HG03342 (cell line): ENCODE measurements at regions not wholly inside any gene's neighbourhood (a gene's known extent, or its start where the extent isn't known, plus 50 kb on each side); places are given as distances from the start of the nearest gene placed in this dataset.

Experiments used
- ATAC-seq: cut with Tn5 transposase; IDR thresholded peaks from one replicate; pipeline ENCODE4 v1.9.1; 2021; ENCODE audit warnings: mild to moderate bottlenecking, moderate library complexity; ENCODE audit not compliant: unreplicated experiment

GRCh38 chr7:69464035-69464434, 134.2 kb upstream of the AUTS2 start:
- ATAC-seq, result no peak

GRCh38 chr7:69465262-69465661, 133.0 kb upstream of the AUTS2 start:
- ATAC-seq, result no peak

GRCh38 chr7:69467826-69468225, 130.4 kb upstream of the AUTS2 start:
- no peak for ATAC-seq

DNA sequence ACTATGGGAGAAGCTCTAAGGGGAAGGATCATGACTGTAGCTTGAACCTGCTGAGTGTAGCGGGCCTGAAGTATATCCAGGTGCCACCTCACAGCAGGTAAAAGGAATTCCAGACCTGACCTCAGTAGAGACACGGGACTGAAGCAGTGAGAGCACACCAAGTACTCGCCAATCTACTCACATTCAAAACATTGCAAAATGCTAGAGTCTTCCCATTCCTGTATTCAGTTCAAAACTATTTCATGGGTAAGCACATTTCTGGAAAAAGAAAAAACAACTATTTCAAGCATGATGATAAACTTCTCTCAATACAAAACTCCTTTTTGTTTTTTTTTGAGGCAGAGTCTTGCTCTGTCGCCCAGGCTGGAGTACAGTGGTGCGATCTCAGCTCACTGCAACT, 121.9 kb upstream of the AUTS2 start:
- no peak for ATAC-seq

DNA sequence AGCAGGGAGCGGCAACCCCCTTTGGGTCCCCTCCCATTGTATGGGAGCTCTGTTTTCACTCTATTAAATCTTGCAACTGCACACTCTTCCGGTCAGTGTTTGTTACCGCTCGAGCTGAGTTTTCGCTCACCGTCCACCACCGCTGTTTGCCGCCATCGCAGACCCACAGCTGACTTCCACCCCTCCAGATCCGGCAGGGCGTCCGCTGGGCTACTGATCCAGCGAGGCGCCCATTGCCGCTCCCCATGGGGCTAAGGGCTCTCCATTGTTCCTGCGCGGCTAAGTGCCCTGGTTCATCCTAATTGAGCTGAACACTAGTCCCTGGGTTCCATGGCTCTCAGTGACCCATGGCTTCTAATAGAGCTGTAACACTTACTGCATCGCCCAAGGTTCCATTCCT, 115.6 kb upstream of the AUTS2 start:
- ATAC-seq, result no peak

DNA sequence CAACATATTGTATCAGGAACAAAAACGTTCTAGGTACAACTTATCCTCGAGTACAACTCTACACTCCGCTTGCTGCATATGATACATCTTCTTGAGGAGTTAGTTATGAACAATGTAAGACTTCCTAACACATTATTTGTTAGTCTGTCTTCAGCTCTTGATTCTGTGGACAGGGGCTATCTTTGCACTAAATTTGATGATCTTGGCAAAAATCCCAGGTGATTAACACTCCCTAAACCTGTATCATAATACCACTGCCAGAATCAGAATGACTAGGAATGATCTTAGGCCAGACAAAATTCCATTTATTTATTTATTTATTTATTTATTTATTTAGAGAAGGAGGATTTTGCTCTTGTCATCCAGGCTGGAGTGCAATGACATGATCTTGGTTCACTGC, 108.7 kb upstream of the AUTS2 start:
- ATAC-seq, result no peak

GRCh38 chr7:69498671-69499070, 99.6 kb upstream of the AUTS2 start:
- no peak for ATAC-seq

DNA sequence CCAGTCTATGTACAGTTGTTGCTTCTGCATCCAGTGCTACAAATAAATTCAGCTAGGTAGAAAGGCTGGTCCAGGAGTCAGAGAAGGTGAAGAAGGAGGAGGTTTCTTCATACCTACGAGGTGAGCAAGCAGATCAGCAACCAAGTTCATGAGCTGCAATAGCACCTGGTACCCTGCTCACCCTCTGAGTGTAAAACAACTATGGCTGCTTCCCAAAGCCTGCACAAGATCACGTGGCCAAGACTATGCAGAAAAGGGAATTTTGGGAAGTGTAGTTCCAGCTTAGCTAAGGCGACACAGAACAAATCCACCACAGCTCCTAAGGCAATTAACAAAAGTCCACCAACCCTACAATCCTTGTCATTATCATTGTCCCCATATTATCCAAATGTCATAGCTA, 95.9 kb upstream of the AUTS2 start:
- ATAC-seq, result no peak

GRCh38 chr7:69504733-69505420, 93.4 kb upstream of the AUTS2 start:
- ATAC-seq, result no peak

- no peak for ATAC-seq
Measured at GRCh38 chr7:69508736-69509135, 89.5 kb upstream of the AUTS2 start.

DNA sequence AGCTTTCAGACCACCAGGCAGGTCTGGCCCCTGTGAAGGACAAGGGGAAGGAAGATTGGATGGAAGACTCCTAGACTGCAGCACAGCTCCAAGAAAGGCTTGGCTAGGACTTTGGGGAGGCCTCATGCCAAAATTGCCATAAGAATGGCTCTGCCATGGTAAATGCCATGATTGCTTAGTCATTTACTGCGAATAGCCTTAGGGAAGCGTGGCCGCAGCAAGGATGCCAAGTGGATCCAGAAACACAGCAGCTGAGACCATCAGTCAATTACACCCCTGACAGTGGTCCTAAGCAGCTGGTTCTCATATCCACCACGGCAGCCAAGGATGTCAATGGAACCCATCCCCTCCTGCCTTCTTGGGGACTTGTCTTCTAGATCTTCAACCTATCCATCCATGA, 88.2 kb upstream of the AUTS2 start:
- no peak for ATAC-seq

DNA sequence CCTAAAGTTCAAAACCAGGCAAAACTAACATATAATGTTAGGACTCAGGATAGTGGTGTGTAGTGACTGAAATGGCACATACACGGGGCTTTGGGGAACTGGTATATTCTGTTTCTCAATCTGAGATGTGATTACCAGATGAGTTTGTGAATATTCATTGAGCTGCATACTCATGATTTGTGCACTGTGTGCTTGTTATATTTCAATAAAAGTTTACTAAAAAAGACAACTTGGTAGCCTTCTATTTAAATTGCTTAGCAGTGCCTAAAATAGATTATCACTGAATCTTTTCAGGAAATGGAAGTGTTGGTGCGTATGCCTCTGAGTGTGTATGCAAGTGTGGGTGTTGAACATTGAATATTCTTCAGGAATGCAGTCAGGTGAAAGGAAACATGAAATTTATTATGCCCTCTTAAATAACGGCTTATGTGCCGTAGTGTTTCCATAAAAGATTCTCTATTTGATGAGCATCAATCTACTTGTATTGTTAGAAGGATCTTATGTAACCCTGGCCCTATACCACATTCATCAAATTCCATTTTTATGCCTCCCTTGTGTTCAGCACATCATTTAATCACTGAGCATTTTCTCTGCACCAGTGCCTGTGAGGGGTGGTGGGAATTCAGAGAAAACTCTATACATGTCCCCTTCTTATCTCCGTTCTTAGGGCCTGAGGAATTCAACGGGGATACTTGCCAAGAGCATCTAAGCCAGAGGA, 82.6 kb upstream of the AUTS2 start:
- no peak for ATAC-seq

- ATAC-seq, result no peak
Measured at GRCh38 chr7:69516238-69516820, 81.9 kb upstream of the AUTS2 start.

DNA sequence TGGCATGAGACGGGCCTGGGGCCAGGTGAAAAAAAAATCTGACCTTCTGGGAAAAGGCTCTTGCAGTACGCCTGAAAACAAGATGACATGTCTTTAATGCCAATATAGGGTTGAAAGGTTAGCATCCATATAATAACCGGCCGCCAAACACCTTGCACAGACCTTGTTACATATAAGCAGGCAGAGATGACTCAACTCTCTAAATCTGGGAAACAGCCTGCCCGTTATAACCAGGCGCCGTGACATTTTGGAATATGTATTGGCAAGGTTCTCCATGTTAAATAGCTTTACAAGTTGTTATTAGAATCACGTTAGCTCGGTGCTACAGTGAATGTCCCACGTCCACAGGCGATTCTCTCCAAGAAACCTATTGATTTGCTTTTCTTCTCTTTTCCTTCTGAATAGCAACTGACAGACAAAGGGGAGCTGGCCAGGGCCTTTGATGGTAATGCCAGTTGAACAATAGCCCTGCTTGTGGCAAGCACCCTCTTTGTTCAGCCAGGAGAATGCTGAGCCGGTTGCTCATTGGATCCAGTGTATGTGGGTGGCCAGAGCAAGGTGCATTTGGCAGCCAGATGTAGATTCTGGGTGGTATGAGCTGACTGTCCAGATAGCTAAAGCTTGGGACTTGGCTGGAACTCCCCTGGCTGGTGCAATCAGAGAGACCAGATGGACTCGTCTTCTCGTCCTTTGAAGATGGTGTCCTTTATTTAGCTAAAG, 80.1 kb upstream of the AUTS2 start:
- no peak for ATAC-seq

DNA sequence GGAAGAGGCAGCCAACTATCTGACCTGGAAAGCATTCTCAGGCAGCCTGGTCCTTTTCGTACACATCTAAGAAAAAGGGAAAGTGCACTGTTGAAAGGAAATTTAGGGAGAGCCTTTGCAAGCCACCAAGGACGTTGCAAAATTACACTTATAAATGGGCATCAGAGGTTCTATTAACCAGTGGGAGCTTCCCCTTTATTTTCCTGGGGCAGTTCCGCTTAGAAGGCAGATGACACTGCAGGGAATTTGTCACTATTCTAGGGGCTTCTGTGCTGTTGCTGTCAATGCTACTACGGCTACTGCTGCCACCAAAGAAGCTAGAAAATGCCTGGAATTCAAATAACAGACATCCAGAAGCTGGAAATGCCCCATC, 79.6 kb upstream of the AUTS2 start:
- no peak for ATAC-seq

GRCh38 chr7:69526570-69526969, 71.7 kb upstream of the AUTS2 start:
- ATAC-seq, result no peak

- ATAC-seq, result no peak
Measured at GRCh38 chr7:69527706-69528105, 70.6 kb upstream of the AUTS2 start.

GRCh38 chr7:69531050-69531449, 67.2 kb upstream of the AUTS2 start:
- no peak for ATAC-seq

DNA sequence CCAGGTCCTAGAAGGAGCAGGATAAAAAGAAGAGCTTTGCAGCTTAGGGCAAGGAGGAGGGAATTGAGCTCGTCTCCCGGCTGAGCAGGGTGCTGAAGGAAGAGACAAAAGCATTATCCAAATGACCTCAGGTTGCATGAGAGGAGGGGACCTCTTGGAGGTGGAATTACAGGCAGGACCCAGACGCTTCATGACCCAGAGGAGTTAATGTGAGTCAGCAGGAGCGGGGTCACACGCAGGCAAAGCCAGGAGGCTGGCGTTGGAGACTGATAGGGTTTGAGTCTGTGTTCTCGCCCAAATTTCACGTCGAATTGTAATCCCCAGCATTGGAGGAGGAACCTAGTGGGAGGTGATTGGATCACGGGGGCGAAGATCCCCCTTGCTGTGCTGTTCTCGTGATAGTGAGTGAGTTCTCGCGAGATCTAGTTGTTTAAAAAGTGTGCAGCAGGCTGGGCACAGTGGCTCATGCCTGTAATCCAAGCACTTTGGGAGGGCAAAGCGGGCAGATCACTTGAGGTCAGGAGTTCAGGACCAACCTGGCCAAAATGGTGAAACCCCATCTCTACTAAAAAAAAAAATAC, 63.7 kb upstream of the AUTS2 start:
- no peak for ATAC-seq

DNA sequence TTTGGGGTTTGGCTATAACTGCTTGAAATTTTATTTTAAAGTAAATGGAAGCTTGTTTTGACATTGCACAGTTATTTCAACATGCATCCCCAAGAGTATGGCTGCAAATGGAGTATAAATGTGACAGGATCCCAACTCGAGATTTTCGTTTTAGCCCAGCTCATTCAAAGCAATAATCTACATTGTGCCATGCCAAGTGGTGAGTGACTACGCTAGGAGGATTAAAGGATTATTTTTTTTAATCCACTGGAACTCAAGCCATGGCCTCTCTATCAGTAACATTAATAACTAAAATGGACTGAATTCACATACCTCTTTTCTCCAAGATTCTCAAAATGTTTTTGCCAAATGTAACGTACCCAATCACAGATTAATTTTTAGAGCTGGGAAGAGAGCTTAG, 60.6 kb upstream of the AUTS2 start:
- no peak for ATAC-seq

DNA sequence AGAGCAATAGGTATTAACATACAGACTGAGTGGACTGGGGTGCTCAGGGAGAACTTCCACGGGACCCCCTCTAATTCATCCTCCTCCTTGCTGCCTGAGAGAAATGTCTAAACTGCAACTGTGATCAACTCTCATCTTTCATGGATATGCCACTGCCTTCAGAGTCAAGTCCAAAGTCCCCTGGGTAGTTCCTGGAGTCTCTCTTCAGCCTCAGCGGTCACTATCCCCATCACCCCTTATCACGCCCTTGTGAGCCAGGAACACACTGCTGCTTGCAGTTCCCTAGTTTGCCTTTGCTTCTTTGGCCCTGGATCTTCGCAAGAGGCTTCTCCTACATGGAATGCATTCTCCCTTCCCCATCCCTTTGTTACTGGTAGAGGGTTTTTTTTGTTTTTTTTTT, 58.7 kb upstream of the AUTS2 start:
- no peak for ATAC-seq
